Fibroblast of peridontal ligament (primary cell): ENCODE measurements at regions not wholly inside any gene's neighbourhood (a gene's known extent, or its start where the extent isn't known, plus 50 kb on each side); places are given as distances from the start of the nearest gene placed in this dataset.
A peak's percentile ranks its signal among the peaks of the same experiment; 100 is the strongest.

ENCODE experiments used
- DNase-seq: peaks from one replicate; pipeline ENCODE4 v3.0.0-alpha.2; 2010; ENCODE audit errors: extremely low read depth

GRCh38 chr15:39445931-39446330 is 134.9 kb upstream of the THBS1 start:
- DNase-seq, result no peak

GRCh38 chr15:39447346-39447745 is 133.5 kb upstream of the THBS1 start:
- DNase-seq, result no peak

GRCh38 chr15:39447881-39448280 is 133.0 kb upstream of the THBS1 start:
- no peak for DNase-seq

- DNase-seq, result no peak
Measured at GRCh38 chr15:39448409-39448808, 132.5 kb upstream of the THBS1 start.

GRCh38 chr15:39451121-39451688 is 129.7 kb upstream of the THBS1 start:
- peak; percentile 77 for DNase-seq

GRCh38 chr15:39451871-39452270 is 129.0 kb upstream of the THBS1 start:
- no peak for DNase-seq

GRCh38 chr15:39453620-39454019 is 127.3 kb upstream of the THBS1 start:
- DNase-seq, result no peak

- DNase-seq, result peak; percentile 77
Measured at GRCh38 chr15:39454189-39454986, 126.5 kb upstream of the THBS1 start.

GRCh38 chr15:39455471-39455991 is 125.3 kb upstream of the THBS1 start:
- peak; percentile 90 for DNase-seq

GRCh38 chr15:39456159-39456558 is 124.7 kb upstream of the THBS1 start:
- DNase-seq, result no peak

- no peak for DNase-seq
Measured at GRCh38 chr15:39456582-39457330, 124.1 kb upstream of the THBS1 start.

GRCh38 chr15:39458131-39458530 is 122.7 kb upstream of the THBS1 start:
- no peak for DNase-seq

GRCh38 chr15:39459548-39459947 is 121.3 kb upstream of the THBS1 start:
- no peak for DNase-seq

GRCh38 chr15:39460748-39461147 is 120.1 kb upstream of the THBS1 start:
- no peak for DNase-seq

- peak; percentile 42 for DNase-seq
Measured at GRCh38 chr15:39461536-39462130, 119.2 kb upstream of the THBS1 start.

GRCh38 chr15:39462691-39463090 is 118.2 kb upstream of the THBS1 start:
- DNase-seq, result peak; percentile 49

GRCh38 chr15:39465843-39466749 is 114.8 kb upstream of the THBS1 start:
- peak; percentile 62 for DNase-seq

GRCh38 chr15:39466750-39467105 is 114.2 kb upstream of the THBS1 start:
- no peak for DNase-seq

GRCh38 chr15:39468331-39468730 is 112.5 kb upstream of the THBS1 start:
- DNase-seq, result no peak

- peak; percentile 62 for DNase-seq
Measured at GRCh38 chr15:39468828-39469227, 112.1 kb upstream of the THBS1 start.
